GM19372 (cell line): ENCODE measurements at regions not wholly inside any gene's neighbourhood (a gene's known extent, or its start where the extent isn't known, plus 50 kb on each side); places are given as distances from the start of the nearest gene placed in this dataset.
"Not testable (repeated sequence)": the region's sequence is repeated elsewhere in the genome, so short reads cannot be mapped to it uniquely, and the experiment has no call there.

Experiments used
- ATAC-seq: cut with Tn5 transposase; IDR thresholded peaks from one replicate; pipeline ENCODE4 v1.9.1; 2021; ENCODE audit warnings: mild to moderate bottlenecking, low read depth, moderate library complexity; ENCODE audit not compliant: unreplicated experiment

GRCh38 chr15:84402856-84403608, 167.5 kb downstream of the GOLGA6L4 start:
- no peak for ATAC-seq

- ATAC-seq = not testable (repeated sequence)
Measured at GRCh38 chr15:84409357-84409756, 173.8 kb downstream of the GOLGA6L4 start.

GRCh38 chr15:84421513-84422181, 179.2 kb upstream of the ZSCAN2 start:
- ATAC-seq = not testable (repeated sequence)

- ATAC-seq = not testable (repeated sequence)
Measured at GRCh38 chr15:84425327-84425726, 175.5 kb upstream of the ZSCAN2 start.

GRCh38 chr15:84473305-84473877, 127.4 kb upstream of the ZSCAN2 start:
- not testable (repeated sequence) for ATAC-seq

- not testable (repeated sequence) for ATAC-seq
Measured at GRCh38 chr15:84476364-84477033, 124.3 kb upstream of the ZSCAN2 start.

GRCh38 chr15:84477550-84477949, 123.3 kb upstream of the ZSCAN2 start:
- ATAC-seq = peak; percentile 80

- not testable (repeated sequence) for ATAC-seq
Measured at GRCh38 chr15:84480174-84480681, 120.6 kb upstream of the ZSCAN2 start.

- not testable (repeated sequence) for ATAC-seq
Measured at GRCh38 chr15:84483859-84484258, 117.0 kb upstream of the ZSCAN2 start.

GRCh38 chr15:84500165-84500889, 100.5 kb upstream of the ZSCAN2 start:
- ATAC-seq = not testable (repeated sequence)

- not testable (repeated sequence) for ATAC-seq
Measured at GRCh38 chr15:84503101-84503500, 97.7 kb upstream of the ZSCAN2 start.

GRCh38 chr15:84505552-84505951, 95.3 kb upstream of the ZSCAN2 start:
- not testable (repeated sequence) for ATAC-seq

GRCh38 chr15:84512324-84512723, 88.5 kb upstream of the ZSCAN2 start:
- ATAC-seq = not testable (repeated sequence)

GRCh38 chr15:84516773-84517172, 84.0 kb upstream of the ZSCAN2 start:
- not testable (repeated sequence) for ATAC-seq

- not testable (repeated sequence) for ATAC-seq
Measured at GRCh38 chr15:84525491-84526344, 75.1 kb upstream of the ZSCAN2 start.

GRCh38 chr15:84530751-84531150, 70.1 kb upstream of the ZSCAN2 start:
- not testable (repeated sequence) for ATAC-seq

GRCh38 chr15:84531223-84531622, 69.6 kb upstream of the ZSCAN2 start:
- not testable (repeated sequence) for ATAC-seq

GRCh38 chr15:84531709-84532367, 69.0 kb upstream of the ZSCAN2 start:
- ATAC-seq = not testable (repeated sequence)
